ENCODE measurements at regions not wholly inside any gene's neighbourhood (a gene's known extent, or its start where the extent isn't known, plus 50 kb on each side); places are given as distances from the start of the nearest gene placed in this dataset.

- Histone ChIP-seq H3K27ac (ENCODE audit: control insufficient read depth, insufficient read depth) (no peak overlapping the region), H3K9me3 (replicated peaks; ENCODE audit: control insufficient read depth, insufficient read depth, low read length) (no peaks in the 10 kb centered on the region; the same call in 2 of the 3 replicates), H3K4me2 (ENCODE audit: control insufficient read depth, insufficient read depth) (no peak overlapping the region), H2AFZ (ENCODE audit: control insufficient read depth, low read depth, low read length) (no peak overlapping the region), H3K9ac (ENCODE audit: control insufficient read depth, insufficient read depth, low read length) (no peak overlapping the region), H3K4me3 (no peak overlapping the region), H3K4me1 (ENCODE audit: control insufficient read depth, insufficient read depth, low read length) (no peaks in the 10 kb centered on the region), H3K36me3 (ENCODE audit: control insufficient read depth in 2 of 2, insufficient read depth in 2 of 2, low read length in 1 of 2) (no peaks in the 10 kb centered on the region), H4K20me1 (ENCODE audit: control insufficient read depth, insufficient read depth) (no peaks in the 10 kb centered on the region), H3K79me2 (ENCODE audit: control insufficient read depth, insufficient read depth, low read length) (no peaks in the 10 kb centered on the region), H3K27me3 (replicated peaks in 1 of 2; ENCODE audit: control insufficient read depth in 2 of 2, insufficient read depth in 2 of 2, low read length in 1 of 2) (peaks cover 0 to 4% of the 10 kb centered on the region in 2 experiments; a peak in 1 of 4 replicates)
- ATAC-seq, result no peak
- BruUV-seq (replicated peaks), result no TSS peak
- in situ Hi-C loops (cut with MboI) (no loop called here), intact Hi-C loops (cut with micrococcal nuclease; ENCODE audit: unreplicated experiment) (no loop called here)
- ChIA-PET SMC1A (ENCODE audit: uncharacterized antibody, unreplicated experiment) (no interaction called here), POLR2A (no interaction called here), RAD21 (ENCODE audit: unreplicated experiment) (interaction anchor here (0.5 kb wide), 1 partner anchor 252 kb away, joined by 3 read pairs; no protein-coding TSS in a partner anchor), CTCF (no interaction called here)
- DNase-seq (ENCODE audit: low read depth, low spot score), result no peak
- no peak for TF ChIP-seq NRF1 (conservative IDR thresholded peaks at IDR 0.05; ENCODE audit: low read depth, low read length)
- no peak for TF ChIP-seq SIN3A (IDR thresholded peaks at IDR 0.05; ENCODE audit: low read depth, low read length)
- no peak for TF ChIP-seq BACH1 (IDR thresholded peaks at IDR 0.05; ENCODE audit: borderline replicate concordance)
- no peak for TF ChIP-seq NR2F1 (conservative IDR thresholded peaks at IDR 0.05)
- TF ChIP-seq, protein P1, sequence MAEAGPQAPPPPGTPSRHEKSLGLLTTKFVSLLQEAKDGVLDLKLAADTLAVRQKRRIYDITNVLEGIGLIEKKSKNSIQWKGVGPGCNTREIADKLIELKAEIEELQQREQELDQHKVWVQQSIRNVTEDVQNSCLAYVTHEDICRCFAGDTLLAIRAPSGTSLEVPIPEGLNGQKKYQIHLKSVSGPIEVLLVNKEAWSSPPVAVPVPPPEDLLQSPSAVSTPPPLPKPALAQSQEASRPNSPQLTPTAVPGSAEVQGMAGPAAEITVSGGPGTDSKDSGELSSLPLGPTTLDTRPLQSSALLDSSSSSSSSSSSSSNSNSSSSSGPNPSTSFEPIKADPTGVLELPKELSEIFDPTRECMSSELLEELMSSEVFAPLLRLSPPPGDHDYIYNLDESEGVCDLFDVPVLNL (IDR thresholded peaks at IDR 0.05; ENCODE audit: low read depth, low read length), result no peak
- TF ChIP-seq ATF2 (IDR thresholded peaks at IDR 0.05; ENCODE audit: low read length), result no peak
- no peak for TF ChIP-seq CHD1 (IDR thresholded peaks at IDR 0.05; ENCODE audit: low read depth, low read length)
- no peak for TF ChIP-seq ZBED1 (IDR thresholded peaks at IDR 0.05; ENCODE audit: borderline replicate concordance)
- TF ChIP-seq LARP7 (IDR thresholded peaks at IDR 0.05), result no peak
- TF ChIP-seq, protein P2, sequence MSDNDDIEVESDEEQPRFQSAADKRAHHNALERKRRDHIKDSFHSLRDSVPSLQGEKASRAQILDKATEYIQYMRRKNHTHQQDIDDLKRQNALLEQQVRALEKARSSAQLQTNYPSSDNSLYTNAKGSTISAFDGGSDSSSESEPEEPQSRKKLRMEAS (IDR thresholded peaks at IDR 0.05; ENCODE audit: low read depth, low read length), result no peak
- TF ChIP-seq YY1 (IDR thresholded peaks at IDR 0.05; ENCODE audit: low read depth, low read length), result no peak
- TF ChIP-seq, protein P3, sequence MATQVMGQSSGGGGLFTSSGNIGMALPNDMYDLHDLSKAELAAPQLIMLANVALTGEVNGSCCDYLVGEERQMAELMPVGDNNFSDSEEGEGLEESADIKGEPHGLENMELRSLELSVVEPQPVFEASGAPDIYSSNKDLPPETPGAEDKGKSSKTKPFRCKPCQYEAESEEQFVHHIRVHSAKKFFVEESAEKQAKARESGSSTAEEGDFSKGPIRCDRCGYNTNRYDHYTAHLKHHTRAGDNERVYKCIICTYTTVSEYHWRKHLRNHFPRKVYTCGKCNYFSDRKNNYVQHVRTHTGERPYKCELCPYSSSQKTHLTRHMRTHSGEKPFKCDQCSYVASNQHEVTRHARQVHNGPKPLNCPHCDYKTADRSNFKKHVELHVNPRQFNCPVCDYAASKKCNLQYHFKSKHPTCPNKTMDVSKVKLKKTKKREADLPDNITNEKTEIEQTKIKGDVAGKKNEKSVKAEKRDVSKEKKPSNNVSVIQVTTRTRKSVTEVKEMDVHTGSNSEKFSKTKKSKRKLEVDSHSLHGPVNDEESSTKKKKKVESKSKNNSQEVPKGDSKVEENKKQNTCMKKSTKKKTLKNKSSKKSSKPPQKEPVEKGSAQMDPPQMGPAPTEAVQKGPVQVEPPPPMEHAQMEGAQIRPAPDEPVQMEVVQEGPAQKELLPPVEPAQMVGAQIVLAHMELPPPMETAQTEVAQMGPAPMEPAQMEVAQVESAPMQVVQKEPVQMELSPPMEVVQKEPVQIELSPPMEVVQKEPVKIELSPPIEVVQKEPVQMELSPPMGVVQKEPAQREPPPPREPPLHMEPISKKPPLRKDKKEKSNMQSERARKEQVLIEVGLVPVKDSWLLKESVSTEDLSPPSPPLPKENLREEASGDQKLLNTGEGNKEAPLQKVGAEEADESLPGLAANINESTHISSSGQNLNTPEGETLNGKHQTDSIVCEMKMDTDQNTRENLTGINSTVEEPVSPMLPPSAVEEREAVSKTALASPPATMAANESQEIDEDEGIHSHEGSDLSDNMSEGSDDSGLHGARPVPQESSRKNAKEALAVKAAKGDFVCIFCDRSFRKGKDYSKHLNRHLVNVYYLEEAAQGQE (IDR thresholded peaks at IDR 0.05; ENCODE audit: low read depth, low read length), result no peak
- TF ChIP-seq, protein P4, sequence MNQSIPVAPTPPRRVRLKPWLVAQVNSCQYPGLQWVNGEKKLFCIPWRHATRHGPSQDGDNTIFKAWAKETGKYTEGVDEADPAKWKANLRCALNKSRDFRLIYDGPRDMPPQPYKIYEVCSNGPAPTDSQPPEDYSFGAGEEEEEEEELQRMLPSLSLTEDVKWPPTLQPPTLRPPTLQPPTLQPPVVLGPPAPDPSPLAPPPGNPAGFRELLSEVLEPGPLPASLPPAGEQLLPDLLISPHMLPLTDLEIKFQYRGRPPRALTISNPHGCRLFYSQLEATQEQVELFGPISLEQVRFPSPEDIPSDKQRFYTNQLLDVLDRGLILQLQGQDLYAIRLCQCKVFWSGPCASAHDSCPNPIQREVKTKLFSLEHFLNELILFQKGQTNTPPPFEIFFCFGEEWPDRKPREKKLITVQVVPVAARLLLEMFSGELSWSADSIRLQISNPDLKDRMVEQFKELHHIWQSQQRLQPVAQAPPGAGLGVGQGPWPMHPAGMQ (IDR thresholded peaks at IDR 0.05; ENCODE audit: borderline replicate concordance), result no peak
- TF ChIP-seq, protein P5, sequence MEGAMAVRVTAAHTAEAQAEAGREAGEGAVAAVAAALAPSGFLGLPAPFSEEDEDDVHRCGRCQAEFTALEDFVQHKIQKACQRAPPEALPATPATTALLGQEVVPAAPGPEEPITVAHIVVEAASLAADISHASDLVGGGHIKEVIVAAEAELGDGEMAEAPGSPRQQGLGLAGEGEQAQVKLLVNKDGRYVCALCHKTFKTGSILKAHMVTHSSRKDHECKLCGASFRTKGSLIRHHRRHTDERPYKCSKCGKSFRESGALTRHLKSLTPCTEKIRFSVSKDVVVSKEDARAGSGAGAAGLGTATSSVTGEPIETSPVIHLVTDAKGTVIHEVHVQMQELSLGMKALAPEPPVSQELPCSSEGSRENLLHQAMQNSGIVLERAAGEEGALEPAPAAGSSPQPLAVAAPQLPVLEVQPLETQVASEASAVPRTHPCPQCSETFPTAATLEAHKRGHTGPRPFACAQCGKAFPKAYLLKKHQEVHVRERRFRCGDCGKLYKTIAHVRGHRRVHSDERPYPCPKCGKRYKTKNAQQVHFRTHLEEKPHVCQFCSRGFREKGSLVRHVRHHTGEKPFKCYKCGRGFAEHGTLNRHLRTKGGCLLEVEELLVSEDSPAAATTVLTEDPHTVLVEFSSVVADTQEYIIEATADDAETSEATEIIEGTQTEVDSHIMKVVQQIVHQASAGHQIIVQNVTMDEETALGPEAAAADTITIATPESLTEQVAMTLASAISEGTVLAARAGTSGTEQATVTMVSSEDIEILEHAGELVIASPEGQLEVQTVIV (IDR thresholded peaks at IDR 0.05; ENCODE audit: borderline replicate concordance, partially characterized antibody), result no peak
- no peak for TF ChIP-seq RAD51 (IDR thresholded peaks at IDR 0.05)
- TF ChIP-seq MTA3 (IDR thresholded peaks at IDR 0.05; ENCODE audit: borderline replicate concordance, low read length), result no peak
- no peak for TF ChIP-seq KLF5 (IDR thresholded peaks at IDR 0.05; ENCODE audit: partially characterized antibody)
- FAIRE-seq, result no peak
- WGBS (ENCODE audit: insufficient coverage, insufficient replicate concordance, low lambda C conversion rate, missing lambda C conversion rate), result 55% methylated on average over 1 of the region's 1 CpG
These were observed 117.7 kb downstream of the WT1 start for GRCh38 chr11:32317643-32318042.

Data from GM12878 (cell line).